Transverse colon (tissue), 3 donors: ENCODE measurements at regions not wholly inside any gene's neighbourhood (a gene's known extent, or its start where the extent isn't known, plus 50 kb on each side); places are given as distances from the start of the nearest gene placed in this dataset.

Experiments
- EP300 ChIP-seq: sonication (generic); formaldehyde crosslinking; IDR thresholded peaks from one replicate; pipeline ENCODE4 v1.6.1; 2017; ENCODE audit warnings: antibody characterized with exemption, low read depth
- POLR2AphosphoS5 ChIP-seq, 3 donors: sonication (generic); formaldehyde crosslinking; IDR thresholded peaks; one replicate each; pipeline ENCODE4 v1.6.1; 2016; ENCODE audit warnings: antibody characterized with exemption in 3 of 3

DNA sequence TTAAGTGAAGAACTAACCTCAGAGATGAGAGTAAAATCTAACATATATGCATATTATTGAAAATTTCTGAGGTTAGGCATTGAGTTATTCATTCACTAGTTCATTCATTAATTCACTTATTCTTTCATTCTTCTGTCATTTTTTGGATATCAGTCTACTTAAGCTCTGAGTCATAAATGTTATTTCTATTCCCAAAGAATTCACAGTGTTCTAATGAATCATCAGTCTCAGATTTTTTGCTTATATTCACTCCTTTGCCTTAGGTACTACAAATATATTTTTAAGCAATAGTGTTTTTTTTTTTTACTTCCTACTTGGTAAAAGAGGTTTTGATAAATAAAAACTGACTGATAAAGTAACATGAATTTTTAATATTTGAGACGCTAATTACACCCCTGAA, 95.2 kb upstream of the DKK2 start:
- TF ChIP-seq POLR2AphosphoS5 (IDR thresholded peaks at IDR 0.05) (no peak), EP300 (no peak)
